DND-41 (cell line): ENCODE measurements at regions not wholly inside any gene's neighbourhood (a gene's known extent, or its start where the extent isn't known, plus 50 kb on each side); places are given as distances from the start of the nearest gene placed in this dataset.

Experiments
- ATAC-seq: fragments of 200-7000 bp; cut with Tn5 transposase; 3 replicates; pipeline ENCODE4 v1.9.1; 2021; ENCODE audit warnings: low read depth; ENCODE audit not compliant: insufficient read depth
- DNase-seq: peaks from one replicate; pipeline ENCODE4 v3.0.0-alpha.2; 2020
- H2AFZ ChIP-seq: 2 replicates; pipeline ENCODE4 v1.6.0; 2012; ENCODE audit warnings: low read depth, low read length
- H3K27ac ChIP-seq: 2 replicates; pipeline ENCODE4 v1.5.1; 2012; ENCODE audit warnings: low read length, inconsistent platforms
- H3K27me3 ChIP-seq: fragments of 200-600 bp; sonication (generic); 2 replicates; pipeline ENCODE4 v1.6.0; 2012; ENCODE audit warnings: low read length, mild to moderate bottlenecking, inconsistent platforms; ENCODE audit not compliant: insufficient read depth, poor library complexity
- H3K36me3 ChIP-seq: 2 replicates; pipeline ENCODE4 v1.5.1; 2012; ENCODE audit warnings: low read length, inconsistent platforms; ENCODE audit not compliant: insufficient read depth
- H3K4me1 ChIP-seq: 2 replicates; pipeline ENCODE4 v1.5.1; 2012; ENCODE audit warnings: mild to moderate bottlenecking, low read length; ENCODE audit not compliant: insufficient read depth
- H3K4me2 ChIP-seq: 2 replicates; pipeline ENCODE4 v1.6.0; 2012; ENCODE audit warnings: mild to moderate bottlenecking, moderate library complexity, low read length, inconsistent platforms; ENCODE audit not compliant: insufficient read depth
- H3K4me3 ChIP-seq, 2 experiments: fragments of 200-600 bp in 1 of 2; shearing (Covaris generic) in 1 of 2; 2 replicates each; pipeline ENCODE4 v1.5.1; 2012 to 2016; ENCODE audit warnings: inconsistent platforms in 2 of 2, low read length in 2 of 2, mild to moderate bottlenecking in 2 of 2, low read depth in 1 of 2, moderate library complexity in 1 of 2
- H3K79me2 ChIP-seq: 2 replicates; pipeline ENCODE4 v1.6.0; 2012; ENCODE audit warnings: low read length, inconsistent platforms; ENCODE audit not compliant: insufficient read depth
- H3K9ac ChIP-seq: 2 replicates; pipeline ENCODE4 v1.6.0; 2012; ENCODE audit warnings: low read depth, mild to moderate bottlenecking, inconsistent platforms, low read length, moderate library complexity
- H3K9me3 ChIP-seq: 2 replicates; pipeline ENCODE4 v1.5.1; 2012; ENCODE audit warnings: low read length, moderate library complexity, mild to moderate bottlenecking, inconsistent platforms; ENCODE audit not compliant: insufficient read depth, severe bottlenecking
- H4K20me1 ChIP-seq: 2 replicates; pipeline ENCODE4 v1.6.0; 2012; ENCODE audit warnings: low read length; ENCODE audit not compliant: insufficient read depth
- CTCF ChIP-seq: IDR thresholded peaks from 2 replicates; pipeline ENCODE4 v1.5.1; 2012; ENCODE audit warnings: borderline replicate concordance, low read length, moderate library complexity, mild to moderate bottlenecking; ENCODE audit not compliant: poor library complexity, severe bottlenecking; ENCODE audit errors: extremely low read depth
- EZH2 ChIP-seq: IDR thresholded peaks from 3 replicates; pipeline ENCODE4 v1.6.1; 2012; ENCODE audit warnings: borderline replicate concordance, low read depth, mild to moderate bottlenecking, moderate library complexity, low read length, inconsistent platforms; ENCODE audit not compliant: severe bottlenecking

DNA sequence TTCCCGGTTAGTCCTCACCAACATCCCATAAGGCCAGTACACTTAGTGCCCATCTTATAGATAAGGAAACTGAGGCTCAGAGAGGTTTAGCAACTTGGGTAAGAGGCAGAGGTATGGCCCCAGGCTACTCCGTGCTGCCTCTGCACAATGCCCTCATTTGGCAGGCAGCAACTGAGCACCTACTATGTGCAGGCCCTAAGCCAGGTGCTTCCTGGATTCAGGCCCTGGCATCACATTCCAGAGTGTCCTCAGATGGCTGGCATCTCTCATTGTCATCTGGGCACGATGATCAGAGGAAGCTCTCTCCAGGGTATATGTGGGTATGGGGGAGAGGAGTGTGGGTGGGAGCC is 53.8 kb upstream of the PSD2 start:
- H3K9me3 ChIP-seq = no peaks in the 10 kb centered on the region
- H4K20me1 ChIP-seq = 0 out of 2 replicates have a peak, but pooled peaks cover 4% of the 10 kb centered on the region
- peaks cover 22% of the 10 kb centered on the region for H3K4me1 ChIP-seq
- H3K27ac ChIP-seq = no peak overlapping the region
- no peak overlapping the region for H2AFZ ChIP-seq
- TF ChIP-seq EZH2 = no peak
- no peak for TF ChIP-seq CTCF
- no peaks in the 10 kb centered on the region for H3K79me2 ChIP-seq
- ATAC-seq (no peak), DNase-seq (no peak)
- no peak overlapping the region for H3K9ac ChIP-seq
- H3K27me3 ChIP-seq = no peaks in the 10 kb centered on the region
- H3K36me3 ChIP-seq = no peaks in the 10 kb centered on the region
- no peak overlapping the region for H3K4me2 ChIP-seq
- no peak overlapping the region for H3K4me3 ChIP-seq

DNA sequence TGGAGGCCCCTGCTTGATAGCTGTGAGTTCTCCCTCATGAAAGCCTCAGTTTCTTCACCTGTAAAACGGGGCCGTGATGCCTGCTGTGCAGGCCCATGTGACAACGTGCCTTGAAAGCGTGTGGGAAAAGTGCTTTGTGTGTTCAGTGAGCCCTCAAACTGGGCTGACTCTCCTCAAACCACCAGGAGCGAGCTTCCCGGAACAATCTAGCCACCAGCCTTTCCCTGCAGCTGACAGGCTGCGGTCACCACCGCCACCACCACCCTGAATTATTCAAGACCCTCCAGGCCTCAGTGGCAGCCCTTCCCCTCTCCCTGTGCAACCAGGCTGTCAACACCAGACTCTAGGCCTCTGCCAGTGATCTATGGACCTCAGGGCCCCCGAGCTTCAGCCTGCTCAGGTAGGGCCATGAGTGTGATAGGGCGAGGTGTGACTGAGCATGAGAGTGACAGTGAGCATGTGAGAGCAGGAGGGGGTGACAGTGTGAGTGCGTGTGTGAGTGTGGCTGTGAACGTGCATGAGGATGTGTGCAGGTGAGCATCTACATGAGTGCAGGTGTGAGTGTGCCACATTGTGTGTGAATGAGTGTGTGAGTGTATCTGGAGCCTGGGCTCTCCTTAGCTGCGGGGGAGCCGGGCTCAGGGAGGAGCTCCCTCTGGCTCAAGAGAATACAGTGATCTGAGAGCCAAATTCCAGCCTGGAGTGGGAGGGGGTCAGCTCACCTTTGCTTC is 53.3 kb upstream of the PSD2 start:
- Histone ChIP-seq H3K79me2 (no peaks in the 10 kb centered on the region), H3K36me3 (no peaks in the 10 kb centered on the region), H3K4me1 (peaks cover 27% of the 10 kb centered on the region), H3K27me3 (no peaks in the 10 kb centered on the region), H3K9ac (no peak overlapping the region), H3K9me3 (no peaks in the 10 kb centered on the region), H3K27ac (no peak overlapping the region), H4K20me1 (0 out of 2 replicates have a peak, but pooled peaks cover 4% of the 10 kb centered on the region), H2AFZ (no peak overlapping the region), H3K4me2 (no peak overlapping the region), H3K4me3 (no peak overlapping the region)
- TF ChIP-seq CTCF (no peak), EZH2 (no peak)
- DNase-seq (no peak), ATAC-seq (no peak)

GRCh38 chr5:139743001-139743771 is 52.4 kb upstream of the PSD2 start:
- ATAC-seq (no peak), DNase-seq (no peak)
- Histone ChIP-seq H3K36me3 (no peaks in the 10 kb centered on the region), H3K4me1 (peaks cover 36% of the 10 kb centered on the region), H3K9ac (no peak overlapping the region), H3K4me2 (no peak overlapping the region), H4K20me1 (0 out of 2 replicates have a peak, but pooled peaks cover 4% of the 10 kb centered on the region), H3K79me2 (no peaks in the 10 kb centered on the region), H3K27me3 (no peaks in the 10 kb centered on the region), H3K9me3 (no peaks in the 10 kb centered on the region), H3K4me3 (no peak overlapping the region), H3K27ac (no peak overlapping the region; the same call in 1 of the 2 replicates), H2AFZ (no peak overlapping the region)
- TF ChIP-seq EZH2 = no peak
- TF ChIP-seq CTCF = no peak
